ENCODE measurements at regions not wholly inside any gene's neighbourhood (a gene's known extent, or its start where the extent isn't known, plus 50 kb on each side); places are given as distances from the start of the nearest gene placed in this dataset.
A peak's percentile ranks its signal among the peaks of the same experiment; 100 is the strongest.

DNA sequence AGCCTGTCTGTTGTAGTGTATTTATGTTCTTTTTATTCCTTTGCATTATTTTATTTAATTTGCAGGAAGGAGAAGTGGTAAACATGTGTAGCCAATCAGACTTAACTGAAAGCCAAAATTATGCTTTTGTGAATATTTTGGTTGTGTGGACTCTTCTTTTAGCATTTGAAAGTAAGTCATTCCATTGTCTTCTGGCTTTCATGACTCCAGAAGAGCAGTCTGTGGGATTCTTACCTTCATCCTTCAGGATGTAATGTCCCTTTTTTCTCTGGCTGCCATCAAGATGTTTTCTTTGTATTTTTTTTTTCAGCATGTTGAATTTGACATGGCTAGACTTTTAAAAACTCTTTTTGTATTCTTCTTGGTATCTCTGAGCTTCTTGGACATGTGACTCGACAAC is 895.2 kb upstream of the ZEB2 start:
- Histone ChIP-seq H3K4me3 (ENCODE audit: low read depth in 1 of 3, low read length in 3 of 3) (no peak overlapping the region), H3K36me3 (ENCODE audit: control insufficient read depth in 3 of 3, insufficient read depth in 2 of 3, low read depth in 1 of 3, low read length in 3 of 3) (no peaks in the 10 kb centered on the region), H3K9me3 (ENCODE audit: control insufficient read depth in 2 of 2, insufficient read depth in 1 of 2, low read depth in 1 of 2, low read length in 1 of 2) (no peaks in the 10 kb centered on the region), H3K4me1 (ENCODE audit: control insufficient read depth in 3 of 3, insufficient read depth in 2 of 3, low read depth in 1 of 3, low read length in 2 of 3) (no peaks in the 10 kb centered on the region), H3K27me3 (ENCODE audit: control insufficient read depth in 3 of 3, insufficient read depth in 3 of 3, low read length in 3 of 3) (no peaks in the 10 kb centered on the region), H3K27ac (ENCODE audit: low read depth in 1 of 3, low read length in 2 of 3) (no peak overlapping the region)
- DNase-seq, result no peak
- no peak for FAIRE-seq
- 86 to 94% (median 94%) methylated on average over 1 of the region's 1 CpG for WGBS, 3 donors

DNA sequence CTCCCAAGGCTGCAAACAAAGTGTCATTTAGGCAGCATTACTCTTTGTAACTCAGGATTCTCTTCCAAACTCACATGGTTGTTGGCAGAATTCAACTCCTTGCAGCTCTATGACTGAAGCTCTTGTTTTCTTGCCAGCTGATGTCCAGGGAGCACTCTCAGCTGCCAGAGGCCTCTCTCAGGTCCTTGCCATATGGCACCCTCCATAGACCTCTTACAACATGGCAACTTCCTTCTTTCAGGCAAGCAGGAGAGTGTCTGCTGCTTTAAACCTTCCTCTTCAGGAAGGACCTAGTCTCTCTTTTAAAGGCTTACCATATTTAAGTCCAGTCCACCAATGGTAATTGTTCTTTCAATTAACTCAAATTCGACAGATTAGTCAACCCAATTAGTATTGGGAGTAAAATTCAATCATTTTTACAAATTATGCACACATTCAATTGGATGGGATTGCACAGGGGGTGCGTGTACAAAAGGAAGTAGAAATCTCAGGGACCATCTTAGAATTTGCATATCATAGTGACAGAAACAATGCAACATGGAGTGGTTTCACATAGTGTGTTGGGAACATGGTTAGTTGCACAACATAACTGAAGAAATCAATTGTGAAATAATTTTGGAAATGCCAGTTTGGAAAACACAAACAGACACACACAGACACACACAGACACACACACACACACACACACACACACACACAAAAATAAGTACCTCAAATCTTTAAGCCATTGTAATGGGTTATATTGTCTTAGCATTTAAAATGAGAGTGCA is 893.5 kb upstream of the ZEB2 start:
- Histone ChIP-seq H3K27me3 (ENCODE audit: control insufficient read depth in 3 of 3, insufficient read depth in 3 of 3, low read length in 3 of 3) (no peaks in the 10 kb centered on the region), H3K36me3 (ENCODE audit: control insufficient read depth in 3 of 3, insufficient read depth in 2 of 3, low read depth in 1 of 3, low read length in 3 of 3) (no peaks in the 10 kb centered on the region), H3K27ac (ENCODE audit: low read depth in 1 of 3, low read length in 2 of 3) (no peak overlapping the region), H3K9me3 (ENCODE audit: control insufficient read depth in 2 of 2, insufficient read depth in 1 of 2, low read depth in 1 of 2, low read length in 1 of 2) (no peaks in the 10 kb centered on the region), H3K4me3 (ENCODE audit: low read depth in 1 of 3, low read length in 3 of 3) (no peak overlapping the region), H3K4me1 (ENCODE audit: control insufficient read depth in 3 of 3, insufficient read depth in 2 of 3, low read depth in 1 of 3, low read length in 2 of 3) (no peaks in the 10 kb centered on the region)
- WGBS, 3 donors, result 54 to 85% (median 55%) methylated on average over 2 of the region's 2 CpGs
- no peak for DNase-seq
- FAIRE-seq, result no peak

DNA sequence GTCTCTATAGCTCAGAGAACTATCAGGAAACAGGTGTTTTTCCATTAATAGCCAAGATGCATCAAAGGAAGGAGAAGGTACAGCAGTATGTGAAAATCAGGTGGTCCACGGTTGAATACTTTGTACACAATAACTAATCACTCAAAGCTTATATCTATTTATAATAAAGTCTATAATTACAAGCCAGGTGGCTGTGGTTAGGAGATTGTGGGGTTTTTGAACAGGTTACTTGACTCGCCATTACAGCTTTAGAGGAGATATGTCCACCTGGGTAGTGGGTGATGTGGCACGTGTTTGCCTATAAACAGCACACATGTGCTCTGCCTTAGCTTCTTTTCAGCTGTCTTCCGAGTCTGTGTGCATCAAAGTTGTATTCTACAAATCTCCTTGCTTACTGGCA is 892.2 kb upstream of the ZEB2 start:
- Histone ChIP-seq H3K9me3 (ENCODE audit: control insufficient read depth in 2 of 2, insufficient read depth in 1 of 2, low read depth in 1 of 2, low read length in 1 of 2) (no peaks in the 10 kb centered on the region), H3K27ac (ENCODE audit: low read depth in 1 of 3, low read length in 2 of 3) (no peak overlapping the region), H3K36me3 (ENCODE audit: control insufficient read depth in 3 of 3, insufficient read depth in 2 of 3, low read depth in 1 of 3, low read length in 3 of 3) (no peaks in the 10 kb centered on the region), H3K4me3 (ENCODE audit: low read depth in 1 of 3, low read length in 3 of 3) (no peak overlapping the region), H3K27me3 (ENCODE audit: control insufficient read depth in 3 of 3, insufficient read depth in 3 of 3, low read length in 3 of 3) (no peaks in the 10 kb centered on the region), H3K4me1 (ENCODE audit: control insufficient read depth in 3 of 3, insufficient read depth in 2 of 3, low read depth in 1 of 3, low read length in 2 of 3) (no peaks in the 10 kb centered on the region)
- 71 to 74% (median 73%) methylated on average over 4 of the region's 4 CpGs for WGBS, 3 donors
- no peak for DNase-seq
- no peak for FAIRE-seq

DNA sequence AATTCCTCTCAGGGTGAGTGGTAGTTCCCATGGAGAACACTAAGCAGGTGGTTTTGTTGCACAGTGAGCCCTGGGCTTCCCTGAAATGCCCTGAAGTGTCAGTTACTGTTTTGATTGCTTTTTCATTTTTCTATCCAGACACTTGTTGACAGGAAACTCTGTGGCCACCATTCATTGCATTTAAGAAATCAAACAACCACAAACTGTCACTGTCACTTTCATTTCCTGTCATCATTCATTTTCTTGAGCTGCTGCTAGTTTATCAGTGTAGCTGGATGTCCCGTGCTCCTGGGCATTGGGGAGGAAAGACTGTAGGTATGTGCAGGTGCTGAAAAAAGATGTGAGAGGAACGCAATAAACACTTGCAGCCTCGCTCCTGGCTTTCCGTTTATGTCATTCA is 891.6 kb upstream of the ZEB2 start:
- H3K36me3 ChIP-seq (ENCODE audit: control insufficient read depth in 3 of 3, insufficient read depth in 2 of 3, low read depth in 1 of 3, low read length in 3 of 3), result no peaks in the 10 kb centered on the region
- FAIRE-seq, result no peak
- no peaks in the 10 kb centered on the region for H3K9me3 ChIP-seq (ENCODE audit: control insufficient read depth in 2 of 2, insufficient read depth in 1 of 2, low read depth in 1 of 2, low read length in 1 of 2)

DNA sequence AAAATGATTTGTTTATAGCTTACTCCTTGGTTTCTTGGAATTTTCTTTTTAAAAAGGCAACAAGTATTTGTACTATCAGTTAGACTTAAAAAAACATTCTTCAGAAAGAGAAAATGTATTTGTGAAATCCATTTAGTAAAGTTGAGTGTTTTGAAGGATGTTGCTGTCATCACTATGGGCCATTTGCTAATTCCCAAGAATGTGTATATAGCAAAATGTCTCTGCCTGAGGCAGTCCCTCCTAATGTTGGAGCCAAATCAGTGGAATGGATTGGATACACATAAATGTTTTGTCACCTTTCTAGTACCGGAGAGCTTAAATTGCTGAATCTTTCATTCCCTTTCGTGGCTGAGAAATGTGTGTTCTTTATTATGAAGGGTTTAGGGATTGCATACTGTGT is 890.2 kb upstream of the ZEB2 start:
- Histone ChIP-seq H3K27ac (ENCODE audit: low read depth in 1 of 3, low read length in 2 of 3) (no peak overlapping the region), H3K27me3 (ENCODE audit: control insufficient read depth in 3 of 3, insufficient read depth in 3 of 3, low read length in 3 of 3) (no peaks in the 10 kb centered on the region), H3K9me3 (ENCODE audit: control insufficient read depth in 2 of 2, insufficient read depth in 1 of 2, low read depth in 1 of 2, low read length in 1 of 2) (no peaks in the 10 kb centered on the region), H3K4me3 (ENCODE audit: low read depth in 1 of 3, low read length in 3 of 3) (no peak overlapping the region), H3K36me3 (ENCODE audit: control insufficient read depth in 3 of 3, insufficient read depth in 2 of 3, low read depth in 1 of 3, low read length in 3 of 3) (no peaks in the 10 kb centered on the region), H3K4me1 (ENCODE audit: control insufficient read depth in 3 of 3, insufficient read depth in 2 of 3, low read depth in 1 of 3, low read length in 2 of 3) (no peaks in the 10 kb centered on the region)
- 82 to 85% (median 83%) methylated on average over 2 of the region's 2 CpGs for WGBS, 3 donors
- DNase-seq (no peak), FAIRE-seq (no peak)

More for the DNA sequence above, 891.6 kb upstream of the ZEB2 start:
- Histone ChIP-seq H3K27me3 (ENCODE audit: control insufficient read depth in 3 of 3, insufficient read depth in 3 of 3, low read length in 3 of 3) (no peaks in the 10 kb centered on the region), H3K4me3 (ENCODE audit: low read depth in 1 of 3, low read length in 3 of 3) (no peak overlapping the region), H3K27ac (ENCODE audit: low read depth in 1 of 3, low read length in 2 of 3) (no peak overlapping the region), H3K4me1 (ENCODE audit: control insufficient read depth in 3 of 3, insufficient read depth in 2 of 3, low read depth in 1 of 3, low read length in 2 of 3) (no peaks in the 10 kb centered on the region)
- DNase-seq, result peak in 1 of 2 donors; percentile 2
- 41 to 54% (median 52%) methylated on average over 4 of the region's 4 CpGs for WGBS, 3 donors

DNA sequence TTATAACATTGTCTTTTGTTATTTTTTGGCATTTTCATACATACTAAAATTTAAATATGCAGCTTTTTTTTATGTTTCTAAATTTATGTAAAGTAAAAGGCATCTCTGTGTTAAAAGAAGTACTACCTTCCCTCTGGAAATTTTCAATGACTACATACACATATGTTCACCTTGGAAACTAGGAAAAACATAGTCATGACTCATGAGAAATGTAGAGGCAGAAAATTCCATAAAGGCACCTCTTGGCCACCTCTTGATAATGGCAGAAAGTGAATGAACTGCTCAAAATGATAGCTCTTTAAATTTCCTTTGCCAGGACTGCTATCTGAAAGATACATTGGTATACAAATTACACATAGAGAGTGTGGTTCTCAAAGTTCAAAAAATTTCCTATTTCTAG is 889.1 kb upstream of the ZEB2 start:
- no peaks in the 10 kb centered on the region for H3K9me3 ChIP-seq (ENCODE audit: control insufficient read depth in 2 of 2, insufficient read depth in 1 of 2, low read depth in 1 of 2, low read length in 1 of 2)
- H3K27ac ChIP-seq (ENCODE audit: low read depth in 1 of 3, low read length in 2 of 3), result no peak overlapping the region
- no peaks in the 10 kb centered on the region for H3K27me3 ChIP-seq (ENCODE audit: control insufficient read depth in 3 of 3, insufficient read depth in 3 of 3, low read length in 3 of 3)
- FAIRE-seq (no peak), DNase-seq (no peak)
- no peaks in the 10 kb centered on the region for H3K36me3 ChIP-seq (ENCODE audit: control insufficient read depth in 3 of 3, insufficient read depth in 2 of 3, low read depth in 1 of 3, low read length in 3 of 3)
- H3K4me3 ChIP-seq (ENCODE audit: low read depth in 1 of 3, low read length in 3 of 3), result no peak overlapping the region
- no peaks in the 10 kb centered on the region for H3K4me1 ChIP-seq (ENCODE audit: control insufficient read depth in 3 of 3, insufficient read depth in 2 of 3, low read depth in 1 of 3, low read length in 2 of 3)

DNA sequence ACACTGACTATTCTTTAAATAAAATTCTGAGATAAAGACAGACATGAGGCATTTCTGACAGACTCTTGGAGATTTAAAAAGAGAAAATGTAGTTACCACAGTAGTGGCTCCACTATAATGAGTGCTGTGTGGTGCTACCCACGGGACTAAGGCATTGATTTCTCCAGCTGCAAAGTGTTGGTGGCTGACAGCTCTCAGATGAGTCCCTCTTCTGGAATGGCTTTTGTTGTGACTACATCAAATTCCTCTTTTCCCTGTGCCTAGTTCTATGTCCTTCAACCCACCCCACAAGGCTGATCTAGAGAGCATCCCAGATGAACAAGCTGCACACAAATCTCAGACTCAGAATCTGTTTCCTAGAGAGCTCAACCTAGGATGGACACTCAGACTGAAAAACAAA is 884.8 kb upstream of the ZEB2 start:
- Histone ChIP-seq H3K36me3 (ENCODE audit: control insufficient read depth in 3 of 3, insufficient read depth in 2 of 3, low read depth in 1 of 3, low read length in 3 of 3) (no peaks in the 10 kb centered on the region), H3K27ac (ENCODE audit: low read depth in 1 of 3, low read length in 2 of 3) (no peak overlapping the region), H3K9me3 (ENCODE audit: control insufficient read depth in 2 of 2, insufficient read depth in 1 of 2, low read depth in 1 of 2, low read length in 1 of 2) (no peaks in the 10 kb centered on the region), H3K27me3 (ENCODE audit: control insufficient read depth in 3 of 3, insufficient read depth in 3 of 3, low read length in 3 of 3) (no peaks in the 10 kb centered on the region), H3K4me1 (ENCODE audit: control insufficient read depth in 3 of 3, insufficient read depth in 2 of 3, low read depth in 1 of 3, low read length in 2 of 3) (no peaks in the 10 kb centered on the region), H3K4me3 (ENCODE audit: low read depth in 1 of 3, low read length in 3 of 3) (no peak overlapping the region)
- WGBS, 3 donors, result 39 to 63% (median 57%) methylated on average over 1 of the region's 1 CpG
- DNase-seq (no peak), FAIRE-seq (no peak)

DNA sequence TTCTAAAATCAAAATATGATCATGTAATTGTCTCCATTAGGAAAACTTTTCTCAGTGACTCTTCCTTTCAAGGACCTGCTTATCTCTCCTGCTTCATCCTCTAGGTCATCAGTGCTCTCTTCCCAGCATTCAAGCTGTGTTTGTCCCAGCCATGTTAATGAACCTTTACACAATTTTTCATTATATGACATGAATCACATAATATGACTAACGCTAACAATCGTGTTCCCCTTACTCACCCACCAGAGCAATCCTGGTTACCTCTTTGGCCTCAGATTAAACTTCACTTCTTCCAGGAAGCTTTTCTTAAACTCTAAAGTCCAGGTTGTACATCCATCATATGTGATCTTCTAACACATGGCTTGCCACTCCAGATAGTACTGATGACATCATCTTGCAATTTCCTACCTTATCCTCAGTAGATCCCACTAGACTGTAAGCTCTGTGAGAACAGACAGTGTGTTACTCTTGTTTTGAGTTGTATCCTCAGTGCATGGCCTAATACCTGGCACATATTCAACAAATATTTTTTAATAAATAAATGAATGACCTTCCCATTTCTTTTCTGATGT is 882.9 kb upstream of the ZEB2 start:
- 91 to 100% (median 94%) methylated on average over 2 of the region's 2 CpGs for WGBS, 3 donors
- no peaks in the 10 kb centered on the region for H3K4me1 ChIP-seq (ENCODE audit: control insufficient read depth in 3 of 3, insufficient read depth in 2 of 3, low read depth in 1 of 3, low read length in 2 of 3)
- no peak overlapping the region for H3K27ac ChIP-seq (ENCODE audit: low read depth in 1 of 3, low read length in 2 of 3)
- no peak overlapping the region for H3K4me3 ChIP-seq (ENCODE audit: low read depth in 1 of 3, low read length in 3 of 3)
- H3K9me3 ChIP-seq (ENCODE audit: control insufficient read depth in 2 of 2, insufficient read depth in 1 of 2, low read depth in 1 of 2, low read length in 1 of 2), result no peaks in the 10 kb centered on the region
- no peaks in the 10 kb centered on the region for H3K36me3 ChIP-seq (ENCODE audit: control insufficient read depth in 3 of 3, insufficient read depth in 2 of 3, low read depth in 1 of 3, low read length in 3 of 3)
- FAIRE-seq, result no peak
- no peak for DNase-seq
- H3K27me3 ChIP-seq (ENCODE audit: control insufficient read depth in 3 of 3, insufficient read depth in 3 of 3, low read length in 3 of 3), result no peaks in the 10 kb centered on the region

DNA sequence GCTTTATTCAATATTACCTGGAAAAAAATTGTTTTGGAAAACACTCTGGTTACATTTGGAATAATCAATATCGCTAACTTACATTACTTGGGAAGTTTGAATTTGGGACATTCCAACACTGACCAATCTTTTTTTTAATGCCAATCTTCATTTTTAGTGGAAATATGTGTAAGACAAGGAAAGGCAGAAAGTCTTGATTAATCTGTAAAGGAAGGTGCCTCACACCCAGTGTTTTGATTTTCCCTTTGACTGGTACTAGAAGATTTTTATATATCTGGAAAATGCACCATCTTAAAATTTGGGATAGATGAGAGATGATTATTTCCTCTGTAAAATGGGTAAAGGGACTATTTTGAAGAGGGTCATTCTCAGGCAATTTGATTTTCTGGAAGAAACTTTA is 879.2 kb upstream of the ZEB2 start:
- Histone ChIP-seq H3K27me3 (ENCODE audit: control insufficient read depth in 3 of 3, insufficient read depth in 3 of 3, low read length in 3 of 3) (no peaks in the 10 kb centered on the region), H3K36me3 (ENCODE audit: control insufficient read depth in 3 of 3, insufficient read depth in 2 of 3, low read depth in 1 of 3, low read length in 3 of 3) (no peaks in the 10 kb centered on the region), H3K27ac (ENCODE audit: low read depth in 1 of 3, low read length in 2 of 3) (no peak overlapping the region), H3K4me1 (ENCODE audit: control insufficient read depth in 3 of 3, insufficient read depth in 2 of 3, low read depth in 1 of 3, low read length in 2 of 3) (no peaks in the 10 kb centered on the region), H3K9me3 (ENCODE audit: control insufficient read depth in 2 of 2, insufficient read depth in 1 of 2, low read depth in 1 of 2, low read length in 1 of 2) (no peaks in the 10 kb centered on the region), H3K4me3 (ENCODE audit: low read depth in 1 of 3, low read length in 3 of 3) (no peak overlapping the region)
- FAIRE-seq, result no peak
- 0% methylated on average over 1 of the region's 1 CpG for WGBS, 3 donors
- no peak for DNase-seq
